Left ventricle myocardium inferior (tissue), 1 donor: ENCODE measurements at regions not wholly inside any gene's neighbourhood (a gene's known extent, or its start where the extent isn't known, plus 50 kb on each side); places are given as distances from the start of the nearest gene placed in this dataset.

Experiments used
- DNase-seq: peaks from one replicate; pipeline ENCODE4 v3.0.0-alpha.2; 2020
- H3K27ac ChIP-seq: fragments of 200-600 bp; replicated peaks from 2 replicates; pipeline ENCODE4 v1.8.0; 2021
- H3K27me3 ChIP-seq: fragments of 200-600 bp; 2 replicates; pipeline ENCODE4 v1.8.0; 2021; ENCODE audit warnings: low read depth
- H3K36me3 ChIP-seq: fragments of 200-600 bp; 2 replicates; pipeline ENCODE4 v1.8.0; 2021
- H3K4me1 ChIP-seq: fragments of 200-600 bp; 2 replicates; pipeline ENCODE4 v1.8.0; 2021
- H3K4me3 ChIP-seq: fragments of 200-600 bp; 2 replicates; pipeline ENCODE4 v1.8.0; 2021; ENCODE audit warnings: mild to moderate bottlenecking, moderate library complexity
- H3K9me3 ChIP-seq: fragments of 200-600 bp; replicated peaks from 2 replicates; pipeline ENCODE4 v1.8.0; 2021
- intact Hi-C: fragments of 100-400 bp; cut with micrococcal nuclease; formaldehyde crosslinking; loops from one replicate; pipeline ENCODE4 v1.11.0; 2022
- TF ChIP-seq, protein P1 (sequence below): fragments of 200-600 bp; IDR thresholded peaks from 2 replicates; pipeline ENCODE4 v1.8.0; 2021; ENCODE audit warnings: antibody characterized with exemption, mild to moderate bottlenecking, borderline replicate concordance
- donor health status: DM: no; HTN: yes; CAD: no; lungs with severe emphysema.

DNA sequence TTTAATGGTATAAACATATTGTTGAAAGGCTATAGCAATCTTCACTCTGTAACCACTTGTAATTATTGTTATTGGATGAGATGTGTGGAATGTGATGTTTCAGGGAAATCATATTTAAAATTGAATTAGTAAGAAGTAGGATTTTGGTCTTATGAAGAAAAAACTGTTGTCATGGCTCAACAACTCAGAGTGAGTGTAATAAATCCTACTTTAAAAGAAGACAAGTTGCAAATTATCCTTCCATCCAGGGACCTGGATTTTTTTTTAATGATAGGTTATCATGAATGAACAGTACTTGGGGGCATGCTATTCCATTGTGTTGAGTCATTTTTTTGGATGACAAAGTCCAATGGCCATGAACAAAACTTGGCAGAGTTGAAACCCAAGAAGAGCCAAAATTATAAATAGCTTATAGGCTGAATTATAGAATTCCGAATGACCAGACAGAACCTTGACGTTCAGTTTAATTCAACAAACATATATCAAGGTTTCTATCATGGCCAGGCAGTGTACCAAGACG lies 625.5 kb upstream of the ZNF717 start:
- intact Hi-C loops, result no loop called here
- Histone ChIP-seq H3K4me3 (no peak overlapping the region), H3K9me3 (peaks cover 8% of the 10 kb centered on the region), H3K4me1 (no peaks in the 10 kb centered on the region), H3K27me3 (no peaks in the 10 kb centered on the region), H3K27ac (no peak overlapping the region), H3K36me3 (no peaks in the 10 kb centered on the region)
- DNase-seq, result no peak
- TF ChIP-seq, protein P1, sequence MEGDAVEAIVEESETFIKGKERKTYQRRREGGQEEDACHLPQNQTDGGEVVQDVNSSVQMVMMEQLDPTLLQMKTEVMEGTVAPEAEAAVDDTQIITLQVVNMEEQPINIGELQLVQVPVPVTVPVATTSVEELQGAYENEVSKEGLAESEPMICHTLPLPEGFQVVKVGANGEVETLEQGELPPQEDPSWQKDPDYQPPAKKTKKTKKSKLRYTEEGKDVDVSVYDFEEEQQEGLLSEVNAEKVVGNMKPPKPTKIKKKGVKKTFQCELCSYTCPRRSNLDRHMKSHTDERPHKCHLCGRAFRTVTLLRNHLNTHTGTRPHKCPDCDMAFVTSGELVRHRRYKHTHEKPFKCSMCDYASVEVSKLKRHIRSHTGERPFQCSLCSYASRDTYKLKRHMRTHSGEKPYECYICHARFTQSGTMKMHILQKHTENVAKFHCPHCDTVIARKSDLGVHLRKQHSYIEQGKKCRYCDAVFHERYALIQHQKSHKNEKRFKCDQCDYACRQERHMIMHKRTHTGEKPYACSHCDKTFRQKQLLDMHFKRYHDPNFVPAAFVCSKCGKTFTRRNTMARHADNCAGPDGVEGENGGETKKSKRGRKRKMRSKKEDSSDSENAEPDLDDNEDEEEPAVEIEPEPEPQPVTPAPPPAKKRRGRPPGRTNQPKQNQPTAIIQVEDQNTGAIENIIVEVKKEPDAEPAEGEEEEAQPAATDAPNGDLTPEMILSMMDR, result no peak

DNA sequence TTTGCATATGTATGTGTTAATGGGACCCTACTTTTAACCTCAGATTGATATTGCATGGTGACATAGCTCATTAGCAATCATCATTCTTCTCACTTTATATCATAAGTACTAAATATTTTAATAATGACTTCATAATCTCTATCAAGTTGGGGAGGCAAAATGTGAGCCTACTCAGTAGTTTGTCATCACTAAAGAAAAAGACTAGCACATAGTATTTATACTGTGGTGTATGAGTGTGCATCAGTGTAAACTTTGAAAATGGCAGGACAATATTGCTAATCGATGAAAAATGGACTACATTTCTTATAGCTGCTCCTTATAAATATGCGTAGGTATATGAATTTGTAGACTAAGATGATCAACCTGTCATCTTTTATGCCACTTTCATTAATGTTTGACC lies 624.5 kb upstream of the ROBO2 start:
- Histone ChIP-seq H3K4me1 (no peaks in the 10 kb centered on the region), H3K4me3 (no peak overlapping the region), H3K36me3 (no peaks in the 10 kb centered on the region), H3K27me3 (no peaks in the 10 kb centered on the region), H3K9me3 (peaks cover 8% of the 10 kb centered on the region), H3K27ac (no peak overlapping the region)
- TF ChIP-seq, protein P1, result no peak
- intact Hi-C loops, result no loop called here
- no peak for DNase-seq

DNA sequence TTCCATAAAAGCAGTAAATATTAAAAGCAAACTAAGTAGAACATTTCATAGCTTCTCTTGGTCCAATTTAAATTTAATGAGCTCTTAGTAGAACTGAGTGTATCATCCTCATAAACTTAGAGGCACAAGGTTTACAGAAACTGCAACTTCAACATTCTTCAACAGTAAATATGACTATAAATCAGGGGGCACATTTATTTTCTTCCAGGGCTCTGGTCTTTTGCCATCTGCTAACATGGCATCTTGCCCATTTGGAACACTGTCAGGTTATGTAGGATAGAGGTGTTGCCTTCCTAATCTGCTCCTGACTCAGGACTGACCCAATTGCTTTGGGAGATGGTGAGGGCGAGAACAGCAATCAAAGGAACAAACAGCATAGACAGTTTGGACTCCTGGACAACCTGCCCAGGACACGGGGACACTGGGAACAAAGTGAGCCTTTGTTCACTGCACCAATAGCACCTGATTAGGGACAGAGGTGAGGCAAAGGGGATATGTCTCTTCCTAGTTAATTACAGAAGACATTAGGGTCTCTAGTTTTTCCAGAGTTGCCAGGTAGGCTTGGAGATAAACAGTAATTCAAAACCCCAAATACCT lies 610.2 kb upstream of the ROBO2 start:
- Histone ChIP-seq H3K9me3 (no peaks in the 10 kb centered on the region), H3K4me1 (no peaks in the 10 kb centered on the region), H3K27ac (no peak overlapping the region), H3K36me3 (no peaks in the 10 kb centered on the region), H3K27me3 (no peaks in the 10 kb centered on the region), H3K4me3 (no peak overlapping the region)
- TF ChIP-seq, protein P1, result no peak
- intact Hi-C loops, result no loop called here
- DNase-seq, result no peak

DNA sequence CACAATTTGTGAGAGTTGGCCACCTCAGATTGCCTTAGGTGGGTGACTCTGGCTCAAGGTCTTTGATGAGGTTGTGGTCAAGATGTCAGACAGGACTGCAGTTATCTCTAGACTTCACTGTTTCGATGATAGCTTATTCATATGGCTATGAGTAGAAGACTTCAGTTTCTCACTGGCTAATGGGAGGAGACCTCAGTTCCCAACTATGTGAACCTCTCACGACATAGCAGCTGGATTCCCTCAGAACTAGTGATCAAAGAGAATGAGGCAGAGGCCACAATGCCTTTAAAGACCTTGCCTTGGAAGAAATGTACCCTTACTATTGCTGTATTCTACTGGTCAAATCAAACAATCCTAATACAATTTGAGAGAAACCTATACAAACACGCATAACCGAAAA lies 607.5 kb upstream of the ROBO2 start:
- H3K36me3 ChIP-seq, result no peaks in the 10 kb centered on the region
- TF ChIP-seq, protein P1, result no peak
- H3K9me3 ChIP-seq, result no peaks in the 10 kb centered on the region
- H3K4me1 ChIP-seq, result no peaks in the 10 kb centered on the region
- intact Hi-C loops, result no loop called here
- no peak for DNase-seq
- no peak overlapping the region for H3K4me3 ChIP-seq
- H3K27ac ChIP-seq, result no peak overlapping the region
- H3K27me3 ChIP-seq, result no peaks in the 10 kb centered on the region

DNA sequence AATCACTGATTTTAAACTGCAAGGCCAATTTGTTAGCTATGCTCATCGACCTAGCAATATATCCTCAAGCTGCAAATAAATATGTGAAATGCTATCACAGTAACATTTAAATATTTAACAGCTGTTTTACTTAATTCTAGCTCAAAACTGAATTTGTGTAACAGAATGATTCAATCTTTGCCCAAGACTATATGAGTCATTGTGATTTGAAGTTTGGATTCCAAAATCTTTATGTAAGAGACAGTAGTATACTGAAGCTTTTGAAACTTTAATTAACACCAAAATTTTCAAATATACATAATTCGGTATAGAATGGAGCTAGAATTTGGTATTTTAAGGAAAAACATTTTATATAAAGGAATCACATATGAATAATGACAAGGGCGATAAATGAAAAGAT lies 603.0 kb upstream of the ROBO2 start:
- Histone ChIP-seq H3K4me1 (no peaks in the 10 kb centered on the region), H3K27ac (no peak overlapping the region), H3K4me3 (no peak overlapping the region), H3K27me3 (no peaks in the 10 kb centered on the region), H3K36me3 (no peaks in the 10 kb centered on the region), H3K9me3 (no peaks in the 10 kb centered on the region)
- DNase-seq, result no peak
- TF ChIP-seq, protein P1, result no peak
- intact Hi-C loops, result no loop called here
